ENCODE measurements at regions not wholly inside any gene's neighbourhood (a gene's known extent, or its start where the extent isn't known, plus 50 kb on each side); places are given as distances from the start of the nearest gene placed in this dataset.

GRCh38 chr2:238694922-238695321 is 153.0 kb upstream of the TWIST2 start:
- no peak for TF ChIP-seq CTCF (conservative IDR thresholded peaks at IDR 0.05 in 1 of 2, IDR thresholded peaks at IDR 0.05 in 1 of 2; ENCODE audit: extremely low read depth in 1 of 2, insufficient read depth in 1 of 2, low read depth in 1 of 2, low read length in 2 of 2)
- no peak for TF ChIP-seq EZH2 (IDR thresholded peaks at IDR 0.05; ENCODE audit: borderline replicate concordance, low read length)
